HFF-Myc (cell line): ENCODE measurements at regions not wholly inside any gene's neighbourhood (a gene's known extent, or its start where the extent isn't known, plus 50 kb on each side); places are given as distances from the start of the nearest gene placed in this dataset.

Experiments used
- DNase-seq: peaks from one replicate; pipeline ENCODE4 v3.0.0-alpha.2; 2011; ENCODE audit warnings: low read depth; ENCODE audit errors: extremely low read depth
- H3K4me3 ChIP-seq: replicated peaks from 2 replicates; pipeline ENCODE4 v1.5.1; 2011; ENCODE audit warnings: low read depth, mild to moderate bottlenecking, control low read depth, low read length
- CTCF ChIP-seq: IDR thresholded peaks from 2 replicates; pipeline ENCODE4 v1.5.1; 2012; ENCODE audit warnings: mild to moderate bottlenecking, low read depth, low read length, control low read depth; ENCODE audit errors: missing control alignments

- no peak for TF ChIP-seq CTCF
- no peak for DNase-seq
- no peak overlapping the region for H3K4me3 ChIP-seq
Observed at GRCh38 chr11:39247570-39248137, 2211.8 kb downstream of the LRRC4C start.

- DNase-seq: no peak
- H3K4me3 ChIP-seq: no peak overlapping the region
- TF ChIP-seq CTCF: no peak
Observed at GRCh38 chr11:39239553-39239952, 2219.9 kb downstream of the LRRC4C start.

- H3K4me3 ChIP-seq: no peak overlapping the region
- no peak for TF ChIP-seq CTCF
- no peak for DNase-seq
Observed at GRCh38 chr11:39236916-39237315, 2222.5 kb downstream of the LRRC4C start.

GRCh38 chr11:39221550-39222138 lies 2237.8 kb downstream of the LRRC4C start:
- DNase-seq: no peak
- no peak for TF ChIP-seq CTCF
- H3K4me3 ChIP-seq: no peak overlapping the region

- no peak for DNase-seq
- H3K4me3 ChIP-seq: no peak overlapping the region
- TF ChIP-seq CTCF: no peak
Observed at GRCh38 chr11:39220501-39221230, 2238.8 kb downstream of the LRRC4C start.

GRCh38 chr11:39220069-39220468 lies 2239.4 kb downstream of the LRRC4C start:
- H3K4me3 ChIP-seq: no peak overlapping the region
- no peak for DNase-seq
- TF ChIP-seq CTCF: no peak
